HG02610 (cell line): ENCODE measurements at regions not wholly inside any gene's neighbourhood (a gene's known extent, or its start where the extent isn't known, plus 50 kb on each side); places are given as distances from the start of the nearest gene placed in this dataset.
"Not testable (repeated sequence)": the region's sequence is repeated elsewhere in the genome, so short reads cannot be mapped to it uniquely, and the experiment has no call there.

Source experiments
- ATAC-seq: cut with Tn5 transposase; IDR thresholded peaks from one replicate; pipeline ENCODE4 v1.9.1; 2021; ENCODE audit warnings: mild to moderate bottlenecking, moderate library complexity; ENCODE audit not compliant: unreplicated experiment

- no peak for ATAC-seq
Measured at GRCh38 chr2:147615726-147616125, 229.1 kb upstream of the ACVR2A start.

- no peak for ATAC-seq
Measured at GRCh38 chr2:147614979-147615470, 229.8 kb upstream of the ACVR2A start.

- no peak for ATAC-seq
Measured at GRCh38 chr2:147614471-147614870, 230.4 kb upstream of the ACVR2A start.

- ATAC-seq: no peak
Measured at GRCh38 chr2:147610496-147611040, 234.3 kb upstream of the ACVR2A start.

GRCh38 chr2:147609301-147609700 lies 235.5 kb upstream of the ACVR2A start:
- ATAC-seq: no peak

- ATAC-seq: no peak
Measured at GRCh38 chr2:147607379-147607778, 237.4 kb upstream of the ACVR2A start.

GRCh38 chr2:147603876-147604275 lies 241.0 kb upstream of the ACVR2A start:
- no peak for ATAC-seq

GRCh38 chr2:147603447-147603846 lies 241.4 kb upstream of the ACVR2A start:
- no peak for ATAC-seq

GRCh38 chr2:147600646-147601045 lies 244.2 kb upstream of the ACVR2A start:
- no peak for ATAC-seq

- ATAC-seq: no peak
Measured at GRCh38 chr2:147600223-147600622, 244.6 kb upstream of the ACVR2A start.

- ATAC-seq: no peak
Measured at GRCh38 chr2:147595200-147595599, 249.6 kb upstream of the ACVR2A start.

- no peak for ATAC-seq
Measured at GRCh38 chr2:147594038-147594437, 250.8 kb upstream of the ACVR2A start.

GRCh38 chr2:147592784-147593183 lies 252.0 kb upstream of the ACVR2A start:
- not testable (repeated sequence) for ATAC-seq

GRCh38 chr2:147589127-147589526 lies 255.7 kb upstream of the ACVR2A start:
- ATAC-seq: no peak

GRCh38 chr2:147588191-147588590 lies 256.6 kb upstream of the ACVR2A start:
- no peak for ATAC-seq

- no peak for ATAC-seq
Measured at GRCh38 chr2:147578529-147578928, 266.3 kb upstream of the ACVR2A start.

- no peak for ATAC-seq
Measured at GRCh38 chr2:147577998-147578380, 266.8 kb upstream of the ACVR2A start.

- ATAC-seq: no peak
Measured at GRCh38 chr2:147577323-147577997, 267.4 kb upstream of the ACVR2A start.

GRCh38 chr2:147575106-147575505 lies 269.7 kb upstream of the ACVR2A start:
- ATAC-seq: no peak

GRCh38 chr2:147572622-147573021 lies 272.2 kb upstream of the ACVR2A start:
- no peak for ATAC-seq

- no peak for ATAC-seq
Measured at GRCh38 chr2:147569426-147569825, 275.4 kb upstream of the ACVR2A start.

GRCh38 chr2:147568109-147568508 lies 276.7 kb upstream of the ACVR2A start:
- ATAC-seq: no peak

- ATAC-seq: no peak
Measured at GRCh38 chr2:147567136-147567535, 277.7 kb upstream of the ACVR2A start.
